Endodermal cell (in vitro differentiated cells): ENCODE measurements at regions not wholly inside any gene's neighbourhood (a gene's known extent, or its start where the extent isn't known, plus 50 kb on each side); places are given as distances from the start of the nearest gene placed in this dataset.

ENCODE experiments used
- DNase-seq: peaks from one replicate; pipeline ENCODE4 v3.0.0-alpha.2; 2017
- H3K27ac ChIP-seq: 2 replicates; pipeline ENCODE4 v1.5.1; 2013; ENCODE audit warnings: mild to moderate bottlenecking, low read depth, low read length, moderate library complexity
- H3K27me3 ChIP-seq: 2 replicates; pipeline ENCODE4 v1.6.1; 2013; ENCODE audit warnings: mild to moderate bottlenecking, low read length, moderate library complexity; ENCODE audit not compliant: insufficient read depth, control insufficient read depth, poor library complexity, severe bottlenecking
- H3K36me3 ChIP-seq: 2 replicates; pipeline ENCODE4 v1.7.0; 2013; ENCODE audit warnings: mild to moderate bottlenecking, low read length, moderate library complexity; ENCODE audit not compliant: control insufficient read depth, insufficient read depth
- H3K4me1 ChIP-seq: one replicate; pipeline ENCODE4 v1.7.0; 2013; ENCODE audit warnings: low read length; ENCODE audit not compliant: control insufficient read depth, insufficient read depth
- H3K4me3 ChIP-seq: 2 replicates; pipeline ENCODE4 v1.5.1; 2013; ENCODE audit warnings: mild to moderate bottlenecking, low read length, moderate library complexity
- H3K9ac ChIP-seq: 2 replicates; pipeline ENCODE4 v1.6.1; 2013; ENCODE audit warnings: mild to moderate bottlenecking, low read length, moderate library complexity; ENCODE audit not compliant: poor library complexity, severe bottlenecking; ENCODE audit errors: extremely low read depth
- H3K9me3 ChIP-seq: 2 replicates; pipeline ENCODE4 v1.6.1; 2013; ENCODE audit warnings: mild to moderate bottlenecking, low read length, moderate library complexity; ENCODE audit not compliant: control insufficient read depth
- H3K27ac Mint-ChIP-seq: 2 replicates; pipeline ENCODE4 v1.8.0; 2020; ENCODE audit warnings: mixed read lengths
- H3K27me3 Mint-ChIP-seq: 2 replicates; pipeline ENCODE4 v1.8.0; 2021; ENCODE audit warnings: mild to moderate bottlenecking, mixed read lengths; ENCODE audit not compliant: insufficient read depth
- H3K36me3 Mint-ChIP-seq: 2 replicates; pipeline ENCODE4 v1.8.0; 2020; ENCODE audit warnings: low read depth, mixed read lengths
- H3K4me1 Mint-ChIP-seq: 2 replicates; pipeline ENCODE4 v1.8.0; 2020; ENCODE audit warnings: mixed read lengths
- H3K4me3 Mint-ChIP-seq: 2 replicates; pipeline ENCODE4 v1.8.0; 2020; ENCODE audit warnings: mild to moderate bottlenecking, moderate library complexity, mixed read lengths
- H3K9me3 Mint-ChIP-seq: 2 replicates; pipeline ENCODE4 v1.8.0; 2020; ENCODE audit warnings: mild to moderate bottlenecking, mixed read lengths
- WGBS, 2 experiments: methylation state at CpG; one replicate each; pipeline versions ENCODE4 v1.1.5 to v1.1.7; 2013; ENCODE audit warnings: missing lambda C conversion rate in 2 of 2, mixed read lengths in 1 of 2; ENCODE audit not compliant: insufficient coverage in 1 of 2, insufficient read length in 1 of 2; 5-methylcytosine and 5-hydroxymethylcytosine counted together
- TF ChIP-seq, protein P1 (sequence below): fragments of 200-600 bp; sonication (generic); conservative IDR thresholded peaks from 2 replicates; pipeline ENCODE4 v1.5.0; 2021; ENCODE audit warnings: antibody characterized with exemption, mild to moderate bottlenecking

GRCh38 chr18:28365411-28365831, 188.5 kb upstream of the CDH2 start:
- 88% methylated on average over 1 of the region's 1 CpG; no CpG with 5 or more reads in 1 of the 2 experiments for WGBS, 2 experiments
- H3K4me1 ChIP-seq = no peaks in the 10 kb centered on the region
- Mint-ChIP-seq H3K4me3 (no peak overlapping the region), H3K27me3 (no peaks in the 10 kb centered on the region), H3K9me3 (no peaks in the 10 kb centered on the region), H3K36me3 (no peaks in the 10 kb centered on the region), H3K27ac (no peak overlapping the region), H3K4me1 (no peaks in the 10 kb centered on the region)
- no peak overlapping the region for H3K9ac ChIP-seq
- peaks cover 6% of the 10 kb centered on the region for H3K9me3 ChIP-seq
- TF ChIP-seq, protein P1, sequence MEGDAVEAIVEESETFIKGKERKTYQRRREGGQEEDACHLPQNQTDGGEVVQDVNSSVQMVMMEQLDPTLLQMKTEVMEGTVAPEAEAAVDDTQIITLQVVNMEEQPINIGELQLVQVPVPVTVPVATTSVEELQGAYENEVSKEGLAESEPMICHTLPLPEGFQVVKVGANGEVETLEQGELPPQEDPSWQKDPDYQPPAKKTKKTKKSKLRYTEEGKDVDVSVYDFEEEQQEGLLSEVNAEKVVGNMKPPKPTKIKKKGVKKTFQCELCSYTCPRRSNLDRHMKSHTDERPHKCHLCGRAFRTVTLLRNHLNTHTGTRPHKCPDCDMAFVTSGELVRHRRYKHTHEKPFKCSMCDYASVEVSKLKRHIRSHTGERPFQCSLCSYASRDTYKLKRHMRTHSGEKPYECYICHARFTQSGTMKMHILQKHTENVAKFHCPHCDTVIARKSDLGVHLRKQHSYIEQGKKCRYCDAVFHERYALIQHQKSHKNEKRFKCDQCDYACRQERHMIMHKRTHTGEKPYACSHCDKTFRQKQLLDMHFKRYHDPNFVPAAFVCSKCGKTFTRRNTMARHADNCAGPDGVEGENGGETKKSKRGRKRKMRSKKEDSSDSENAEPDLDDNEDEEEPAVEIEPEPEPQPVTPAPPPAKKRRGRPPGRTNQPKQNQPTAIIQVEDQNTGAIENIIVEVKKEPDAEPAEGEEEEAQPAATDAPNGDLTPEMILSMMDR = no peak
- H3K27me3 ChIP-seq = no peaks in the 10 kb centered on the region
- H3K27ac ChIP-seq = no peak overlapping the region
- H3K4me3 ChIP-seq = no peak overlapping the region
- DNase-seq = no peak
- no peaks in the 10 kb centered on the region for H3K36me3 ChIP-seq

GRCh38 chr18:28363124-28363523, 186.2 kb upstream of the CDH2 start:
- no peak overlapping the region for H3K4me3 ChIP-seq
- Mint-ChIP-seq H3K36me3 (no peaks in the 10 kb centered on the region), H3K27ac (no peak overlapping the region), H3K4me1 (no peaks in the 10 kb centered on the region), H3K4me3 (no peak overlapping the region), H3K27me3 (no peaks in the 10 kb centered on the region), H3K9me3 (no peaks in the 10 kb centered on the region)
- H3K9me3 ChIP-seq = peaks cover 8% of the 10 kb centered on the region
- H3K9ac ChIP-seq = no peak overlapping the region
- no peak overlapping the region for H3K27ac ChIP-seq
- TF ChIP-seq, protein P1 = no peak
- H3K27me3 ChIP-seq = no peaks in the 10 kb centered on the region
- H3K36me3 ChIP-seq = no peaks in the 10 kb centered on the region
- no peak for DNase-seq
- WGBS, 2 experiments = 94% methylated on average over 7 to 8 of the region's 8 CpGs
- H3K4me1 ChIP-seq = no peaks in the 10 kb centered on the region

DNA sequence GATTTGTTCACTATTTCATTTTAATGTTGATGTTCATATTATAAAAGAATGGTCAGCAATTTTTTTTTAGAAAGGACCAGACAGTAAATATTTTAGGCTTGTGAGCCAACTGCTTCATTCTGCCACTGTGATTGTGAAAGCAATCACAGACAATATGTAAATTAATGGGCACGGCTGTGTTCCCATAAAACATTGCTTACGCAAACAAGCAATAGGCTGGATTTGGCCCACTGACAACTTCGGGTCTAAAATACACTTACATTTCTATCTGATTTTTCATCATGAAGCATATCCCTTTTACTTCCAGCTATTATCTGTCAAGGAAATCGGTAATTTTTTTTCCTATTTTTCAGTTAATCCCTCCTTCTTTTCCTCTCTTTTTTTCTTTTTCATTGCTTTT, 182.2 kb upstream of the CDH2 start:
- H3K36me3 ChIP-seq = no peaks in the 10 kb centered on the region
- H3K36me3 Mint-ChIP-seq = no peaks in the 10 kb centered on the region

More for the DNA sequence above, 182.2 kb upstream of the CDH2 start:
- no peak overlapping the region for H3K27ac Mint-ChIP-seq
- no peak overlapping the region for H3K4me3 ChIP-seq
- no peak overlapping the region for H3K9ac ChIP-seq
- H3K4me1 ChIP-seq = no peaks in the 10 kb centered on the region
- WGBS, 2 experiments = 98% methylated on average over 4 of the region's 4 CpGs
- no peaks in the 10 kb centered on the region for H3K9me3 Mint-ChIP-seq
- no peak for DNase-seq
- no peaks in the 10 kb centered on the region for H3K4me1 Mint-ChIP-seq
- H3K27ac ChIP-seq = no peak overlapping the region
- TF ChIP-seq, protein P1 = no peak
- no peaks in the 10 kb centered on the region for H3K27me3 ChIP-seq
- H3K4me3 Mint-ChIP-seq = no peak overlapping the region
- peaks cover 8% of the 10 kb centered on the region for H3K9me3 ChIP-seq
- no peaks in the 10 kb centered on the region for H3K27me3 Mint-ChIP-seq
